Iris pigment epithelial cell (primary cell): ENCODE measurements at regions not wholly inside any gene's neighbourhood (a gene's known extent, or its start where the extent isn't known, plus 50 kb on each side); places are given as distances from the start of the nearest gene placed in this dataset.

Experiments used
- DNase-seq: peaks from one replicate; pipeline ENCODE4 v3.0.0-alpha.2; 2011; ENCODE audit warnings: low read depth

GRCh38 chr14:97443412-97443811 lies 646.2 kb downstream of the VRK1 start:
- DNase-seq: no peak

GRCh38 chr14:97444248-97444647 lies 647.1 kb downstream of the VRK1 start:
- DNase-seq: no peak

GRCh38 chr14:97445367-97445766 lies 648.2 kb downstream of the VRK1 start:
- no peak for DNase-seq

GRCh38 chr14:97446087-97446486 lies 648.9 kb downstream of the VRK1 start:
- DNase-seq: no peak

GRCh38 chr14:97452314-97452713 lies 655.1 kb downstream of the VRK1 start:
- no peak for DNase-seq

GRCh38 chr14:97453991-97454390 lies 656.8 kb downstream of the VRK1 start:
- DNase-seq: no peak

GRCh38 chr14:97456462-97456861 lies 659.3 kb downstream of the VRK1 start:
- no peak for DNase-seq

GRCh38 chr14:97456958-97457357 lies 659.8 kb downstream of the VRK1 start:
- DNase-seq: no peak

GRCh38 chr14:97457575-97458085 lies 660.4 kb downstream of the VRK1 start:
- DNase-seq: no peak

- DNase-seq: no peak
These were observed 661.1 kb downstream of the VRK1 start for GRCh38 chr14:97458255-97458654.

- no peak for DNase-seq
These were observed 661.7 kb downstream of the VRK1 start for GRCh38 chr14:97458661-97459579.

GRCh38 chr14:97462081-97462480 lies 664.9 kb downstream of the VRK1 start:
- DNase-seq: no peak

- DNase-seq: no peak
These were observed 671.0 kb downstream of the VRK1 start for GRCh38 chr14:97468220-97468619.

- DNase-seq: no peak
These were observed 680.2 kb downstream of the VRK1 start for GRCh38 chr14:97477353-97477752.

GRCh38 chr14:97485201-97485600 lies 688.0 kb downstream of the VRK1 start:
- DNase-seq: no peak

GRCh38 chr14:97486601-97487120 lies 689.5 kb downstream of the VRK1 start:
- no peak for DNase-seq

GRCh38 chr14:97489750-97490149 lies 692.6 kb downstream of the VRK1 start:
- DNase-seq: no peak

GRCh38 chr14:97490521-97491070 lies 693.4 kb downstream of the VRK1 start:
- no peak for DNase-seq

GRCh38 chr14:97491697-97492096 lies 694.5 kb downstream of the VRK1 start:
- DNase-seq: no peak

- no peak for DNase-seq
These were observed 702.8 kb downstream of the VRK1 start for GRCh38 chr14:97499790-97500481.

GRCh38 chr14:97506626-97507025 lies 709.4 kb downstream of the VRK1 start:
- no peak for DNase-seq

GRCh38 chr14:97513891-97514290 lies 716.7 kb downstream of the VRK1 start:
- DNase-seq: no peak
